BLaER1 (cell line): ENCODE measurements at regions not wholly inside any gene's neighbourhood (a gene's known extent, or its start where the extent isn't known, plus 50 kb on each side); places are given as distances from the start of the nearest gene placed in this dataset.

Experiments
- H3K27ac ChIP-seq: shearing (Covaris generic); formaldehyde crosslinking; 2 replicates; pipeline ENCODE4 v1.8.1; 2022
- H3K27me3 ChIP-seq: shearing (Covaris generic); formaldehyde crosslinking; 2 replicates; pipeline ENCODE4 v1.8.1; 2022
- H3K36me3 ChIP-seq: shearing (Covaris generic); formaldehyde crosslinking; 2 replicates; pipeline ENCODE4 v1.8.1; 2022
- H3K4me1 ChIP-seq: shearing (Covaris generic); formaldehyde crosslinking; 2 replicates; pipeline ENCODE4 v1.8.1; 2022
- H3K4me2 ChIP-seq: shearing (Covaris generic); formaldehyde crosslinking; 2 replicates; pipeline ENCODE4 v1.8.1; 2022
- H3K4me3 ChIP-seq: shearing (Covaris generic); formaldehyde crosslinking; 2 replicates; pipeline ENCODE4 v1.8.1; 2022
- H3K9ac ChIP-seq: shearing (Covaris generic); formaldehyde crosslinking; 2 replicates; pipeline ENCODE4 v1.8.1; 2022
- H3K9me3 ChIP-seq: shearing (Covaris generic); formaldehyde crosslinking; 2 replicates; pipeline ENCODE4 v1.8.1; 2022
- H4K20me1 ChIP-seq: shearing (Covaris generic); formaldehyde crosslinking; 2 replicates; pipeline ENCODE4 v1.8.1; 2022
- Cebpa-rat ChIP-seq: shearing (Covaris generic); IDR thresholded peaks from 2 replicates; pipeline ENCODE4 v1.8.1; 2022

GRCh38 chr13:100724568-100724967 lies 50.0 kb upstream of the TMTC4 start:
- no peak for TF ChIP-seq Cebpa-rat
- H3K27me3 ChIP-seq: no peaks in the 10 kb centered on the region
- H3K27ac ChIP-seq: no peak overlapping the region
- peaks cover 24% of the 10 kb centered on the region for H3K9me3 ChIP-seq
- no peaks in the 10 kb centered on the region for H3K4me1 ChIP-seq
- no peak overlapping the region for H3K4me2 ChIP-seq
- no peak overlapping the region for H3K4me3 ChIP-seq
- H3K9ac ChIP-seq: no peak overlapping the region
- no peaks in the 10 kb centered on the region for H4K20me1 ChIP-seq
- H3K36me3 ChIP-seq: no peaks in the 10 kb centered on the region
